Brain microvascular endothelial cell (primary cell): ENCODE measurements at regions not wholly inside any gene's neighbourhood (a gene's known extent, or its start where the extent isn't known, plus 50 kb on each side); places are given as distances from the start of the nearest gene placed in this dataset.
"Not testable (repeated sequence)": the region's sequence is repeated elsewhere in the genome, so short reads cannot be mapped to it uniquely, and the experiment has no call there.

ENCODE experiments used
- DNase-seq: peaks from one replicate; pipeline ENCODE4 v3.0.0-alpha.2; 2020
- H3K27ac ChIP-seq: fragments of 250-450 bp; sonication (Bioruptor Pico); 2 replicates; pipeline ENCODE4 v1.5.1; 2020; ENCODE audit warnings: mild to moderate bottlenecking, moderate library complexity
- H3K27me3 ChIP-seq: fragments of 250-450 bp; sonication (Bioruptor Pico); replicated peaks from 2 replicates; pipeline ENCODE4 v1.5.1; 2020; ENCODE audit warnings: mild to moderate bottlenecking
- H3K36me3 ChIP-seq: fragments of 250-450 bp; sonication (Bioruptor Pico); replicated peaks from 2 replicates; pipeline ENCODE4 v1.5.1; 2020; ENCODE audit warnings: mild to moderate bottlenecking
- H3K4me3 ChIP-seq: 2 replicates; pipeline ENCODE4 v1.5.1; 2011; ENCODE audit warnings: low read depth, mild to moderate bottlenecking, control low read depth, low read length, moderate library complexity
- in situ Hi-C: cut with HindIII; loops from 2 replicates; pipeline ENCODE4 v1.10.0; 2017; ENCODE audit warnings: low sequenced_read_pairs, low pct_ligation_motif_present
- TF ChIP-seq, protein P1 (sequence below): IDR thresholded peaks from 2 replicates; pipeline ENCODE4 v1.5.1; 2011; ENCODE audit warnings: low read depth, mild to moderate bottlenecking, moderate library complexity, low read length, control low read depth, inconsistent platforms; ENCODE audit errors: missing control alignments

DNA sequence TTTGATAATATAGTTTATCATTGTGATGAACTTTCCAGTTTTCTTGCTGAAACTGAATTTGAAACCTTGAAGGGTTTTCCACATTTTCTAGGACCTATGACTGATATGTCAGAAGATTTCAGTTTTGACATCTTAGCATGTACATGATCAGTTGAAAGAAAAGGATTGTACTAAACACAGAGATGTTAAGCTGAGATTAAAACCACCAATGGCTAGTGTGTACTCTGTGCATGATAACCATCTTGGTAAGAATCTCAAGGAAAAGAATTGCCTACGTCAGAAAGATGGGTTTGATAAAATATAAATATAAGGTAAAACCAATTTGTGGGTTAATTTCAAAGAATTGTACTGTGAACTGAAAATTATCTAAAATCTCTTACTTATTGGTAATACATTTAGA, 776.4 kb downstream of the GATA3 start:
- Histone ChIP-seq H3K27ac (no peak overlapping the region), H3K36me3 (no peaks in the 10 kb centered on the region), H3K27me3 (no peaks in the 10 kb centered on the region), H3K4me3 (no peak overlapping the region)
- DNase-seq = no peak
- in situ Hi-C loops = no loop called here
- TF ChIP-seq, protein P1, sequence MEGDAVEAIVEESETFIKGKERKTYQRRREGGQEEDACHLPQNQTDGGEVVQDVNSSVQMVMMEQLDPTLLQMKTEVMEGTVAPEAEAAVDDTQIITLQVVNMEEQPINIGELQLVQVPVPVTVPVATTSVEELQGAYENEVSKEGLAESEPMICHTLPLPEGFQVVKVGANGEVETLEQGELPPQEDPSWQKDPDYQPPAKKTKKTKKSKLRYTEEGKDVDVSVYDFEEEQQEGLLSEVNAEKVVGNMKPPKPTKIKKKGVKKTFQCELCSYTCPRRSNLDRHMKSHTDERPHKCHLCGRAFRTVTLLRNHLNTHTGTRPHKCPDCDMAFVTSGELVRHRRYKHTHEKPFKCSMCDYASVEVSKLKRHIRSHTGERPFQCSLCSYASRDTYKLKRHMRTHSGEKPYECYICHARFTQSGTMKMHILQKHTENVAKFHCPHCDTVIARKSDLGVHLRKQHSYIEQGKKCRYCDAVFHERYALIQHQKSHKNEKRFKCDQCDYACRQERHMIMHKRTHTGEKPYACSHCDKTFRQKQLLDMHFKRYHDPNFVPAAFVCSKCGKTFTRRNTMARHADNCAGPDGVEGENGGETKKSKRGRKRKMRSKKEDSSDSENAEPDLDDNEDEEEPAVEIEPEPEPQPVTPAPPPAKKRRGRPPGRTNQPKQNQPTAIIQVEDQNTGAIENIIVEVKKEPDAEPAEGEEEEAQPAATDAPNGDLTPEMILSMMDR = no peak

DNA sequence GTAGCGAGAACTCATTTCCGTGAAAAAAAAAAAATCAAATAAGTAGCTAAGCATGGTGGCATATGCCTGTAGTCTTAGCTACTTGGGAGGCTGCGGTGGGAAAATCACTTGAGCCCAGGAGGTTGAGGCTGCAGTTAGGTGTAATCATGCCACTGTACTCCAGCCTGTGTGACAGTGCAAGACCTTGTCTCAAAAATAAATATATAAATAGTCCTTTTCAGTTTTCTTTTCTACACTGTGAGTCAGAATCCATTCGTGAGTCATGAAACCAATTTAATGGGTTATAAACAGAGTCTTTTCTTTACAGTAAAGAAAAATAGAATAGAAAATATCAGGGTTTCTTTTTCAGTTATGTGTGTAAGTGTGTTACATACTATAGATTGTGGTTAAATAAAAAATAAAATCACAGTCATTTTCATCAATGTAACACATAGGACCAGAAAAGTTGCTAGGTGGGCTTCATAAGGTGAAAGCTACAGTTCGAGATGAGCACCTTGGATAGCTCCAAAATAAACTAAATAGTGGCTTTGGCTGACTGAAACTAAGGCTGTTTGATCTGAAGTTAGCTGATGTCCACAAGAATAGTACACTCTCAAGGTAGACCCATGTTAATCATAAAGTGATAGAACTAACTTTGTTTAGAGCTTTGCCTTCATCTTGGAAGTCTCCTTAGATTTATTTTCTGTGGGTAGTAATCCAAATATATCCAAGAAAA, 781.1 kb downstream of the GATA3 start:
- in situ Hi-C loops = no loop called here
- no peak for DNase-seq
- Histone ChIP-seq H3K4me3 (no peak overlapping the region), H3K27ac (no peak overlapping the region), H3K36me3 (no peaks in the 10 kb centered on the region), H3K27me3 (no peaks in the 10 kb centered on the region)
- TF ChIP-seq, protein P1 = no peak

- in situ Hi-C loops = no loop called here
- H3K27me3 ChIP-seq = no peaks in the 10 kb centered on the region
- TF ChIP-seq, protein P1 = no peak
Observed at GRCh38 chr10:8840356-8840755, 785.9 kb downstream of the GATA3 start.

DNA sequence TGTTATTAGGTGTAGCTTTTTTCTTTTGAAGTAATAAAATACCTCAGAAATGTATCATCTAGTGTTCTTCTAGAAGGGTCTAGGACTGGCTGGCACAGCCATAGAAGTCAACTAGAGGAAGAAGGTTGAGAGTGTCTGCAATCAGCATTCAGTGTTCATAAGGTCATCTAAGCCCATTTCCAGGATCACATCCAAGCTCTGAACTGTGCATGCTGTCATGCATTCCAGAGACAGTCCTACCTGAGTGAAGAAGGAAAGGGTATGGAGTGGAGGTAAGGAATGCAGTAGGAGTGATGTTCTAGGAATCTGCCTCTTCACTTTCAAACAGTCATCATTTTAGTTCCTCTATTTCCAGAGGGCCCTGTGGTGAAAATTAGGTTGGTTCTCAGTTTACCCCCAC, 789.7 kb downstream of the GATA3 start:
- TF ChIP-seq, protein P1 = no peak
- no peak for DNase-seq

More at GRCh38 chr10:8840356-8840755, 785.9 kb downstream of the GATA3 start:
- H3K27ac ChIP-seq = no peak overlapping the region
- DNase-seq = no peak
- no peaks in the 10 kb centered on the region for H3K36me3 ChIP-seq
- no peak overlapping the region for H3K4me3 ChIP-seq

GRCh38 chr10:8852546-8852945, 798.1 kb downstream of the GATA3 start:
- Histone ChIP-seq H3K4me3 (no peak overlapping the region), H3K27me3 (no peaks in the 10 kb centered on the region), H3K36me3 (no peaks in the 10 kb centered on the region), H3K27ac (no peak overlapping the region)
- no peak for DNase-seq
- TF ChIP-seq, protein P1 = no peak
- in situ Hi-C loops = no loop called here

More for the DNA sequence above, 789.7 kb downstream of the GATA3 start:
- Histone ChIP-seq H3K27me3 (no peaks in the 10 kb centered on the region), H3K27ac (no peak overlapping the region), H3K4me3 (no peak overlapping the region), H3K36me3 (no peaks in the 10 kb centered on the region)
- in situ Hi-C loops = no loop called here

DNA sequence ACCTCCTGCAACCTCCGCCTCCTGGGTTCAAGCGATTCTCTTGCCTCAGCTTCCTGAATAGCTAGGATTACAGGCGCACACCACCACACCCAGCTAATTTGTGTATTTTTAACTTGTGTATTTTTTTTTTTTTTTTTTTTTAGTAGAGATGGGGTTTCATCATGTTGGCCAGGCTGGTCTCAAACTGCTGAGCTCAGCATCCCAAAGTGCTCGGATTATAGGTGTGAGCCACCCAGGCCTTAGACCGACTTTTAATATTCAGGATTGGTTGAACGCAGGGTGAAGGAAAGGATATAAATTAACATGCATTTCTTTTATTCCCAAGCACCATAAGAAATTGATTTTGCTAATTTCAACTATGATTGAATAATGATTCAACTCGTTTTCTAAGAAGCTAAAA, 798.6 kb downstream of the GATA3 start:
- no peaks in the 10 kb centered on the region for H3K27me3 ChIP-seq
- in situ Hi-C loops = no loop called here
- H3K27ac ChIP-seq = no peak overlapping the region
- no peak for DNase-seq
- H3K36me3 ChIP-seq = no peaks in the 10 kb centered on the region
- TF ChIP-seq, protein P1 = no peak
- no peak overlapping the region for H3K4me3 ChIP-seq

DNA sequence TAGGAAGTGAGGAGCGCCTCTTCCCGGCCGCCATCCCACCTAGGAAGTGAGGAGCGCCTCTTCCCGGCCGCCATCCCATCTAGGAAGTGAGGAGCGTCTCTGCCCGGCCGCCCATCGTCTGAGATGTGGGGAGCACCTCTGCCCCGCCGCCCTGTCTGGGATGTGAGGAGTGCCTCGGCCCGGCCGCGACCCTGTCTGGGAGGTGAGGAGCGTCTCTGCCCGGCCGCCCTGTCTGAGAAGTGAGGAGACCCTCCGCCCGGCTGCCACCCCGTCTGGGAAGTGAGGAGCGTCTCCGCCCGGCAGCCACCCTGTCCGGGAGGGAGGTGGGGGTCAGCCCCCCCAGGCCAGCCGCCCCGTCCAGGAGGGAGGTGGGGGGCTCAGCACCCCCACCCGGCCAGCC, 814.4 kb downstream of the GATA3 start:
- H3K27ac ChIP-seq, DNase-seq, in situ Hi-C loops, H3K4me3 ChIP-seq, H3K27me3 ChIP-seq, H3K36me3 ChIP-seq: not testable (repeated sequence)
